HG03095 (cell line): ENCODE measurements at regions not wholly inside any gene's neighbourhood (a gene's known extent, or its start where the extent isn't known, plus 50 kb on each side); places are given as distances from the start of the nearest gene placed in this dataset.

ENCODE experiments used
- ATAC-seq: cut with Tn5 transposase; IDR thresholded peaks from one replicate; pipeline ENCODE4 v1.9.1; 2021; ENCODE audit warnings: moderate library complexity; ENCODE audit not compliant: unreplicated experiment

DNA sequence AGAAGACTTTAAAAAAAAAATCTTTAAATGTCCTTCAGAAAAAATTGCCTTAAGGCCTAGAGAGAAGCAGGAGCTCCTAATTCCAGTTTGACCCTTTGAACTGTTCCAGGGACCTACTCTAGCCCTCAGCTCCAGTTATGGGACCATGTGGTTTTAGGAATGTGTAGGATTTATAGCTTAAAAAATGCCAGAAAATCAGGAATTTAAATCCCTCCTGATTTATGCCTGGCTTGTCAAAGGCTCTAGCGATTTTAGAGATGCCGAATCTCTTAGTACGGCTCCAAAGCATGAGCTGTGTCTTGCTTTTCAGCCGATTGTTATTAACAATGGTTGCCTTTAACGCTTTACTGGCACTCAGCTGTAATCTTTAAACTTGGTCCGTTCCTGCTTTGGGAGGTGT is 130.6 kb upstream of the NPVF start:
- no peak for ATAC-seq

DNA sequence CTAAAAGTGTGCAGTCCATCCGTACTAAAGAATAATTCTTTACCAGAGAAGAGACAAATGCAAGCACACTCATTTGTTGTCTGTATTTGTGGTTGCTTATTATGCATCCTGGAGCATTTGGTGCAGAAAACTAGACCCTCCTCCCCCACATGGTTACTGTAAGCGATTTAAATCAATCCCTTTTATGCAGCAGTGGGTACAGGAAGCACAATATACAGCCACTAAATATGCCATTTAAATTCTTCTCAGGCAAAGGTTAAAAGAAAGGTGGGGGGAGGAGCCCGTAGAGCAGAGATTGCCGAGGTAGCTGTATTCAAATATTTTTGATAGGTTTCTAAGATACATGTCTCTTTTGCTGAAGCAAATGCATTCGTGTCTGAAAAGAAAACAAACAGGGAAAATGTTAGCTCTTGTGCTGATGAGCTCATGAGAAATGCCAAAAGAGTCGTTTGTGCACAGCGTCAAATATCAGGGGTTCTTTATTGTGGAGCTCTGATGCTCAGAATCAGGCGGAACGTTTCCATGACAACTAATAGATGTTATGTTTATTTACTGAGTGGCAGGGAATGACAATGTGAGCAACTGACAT is 131.3 kb upstream of the NPVF start:
- ATAC-seq, result no peak

DNA sequence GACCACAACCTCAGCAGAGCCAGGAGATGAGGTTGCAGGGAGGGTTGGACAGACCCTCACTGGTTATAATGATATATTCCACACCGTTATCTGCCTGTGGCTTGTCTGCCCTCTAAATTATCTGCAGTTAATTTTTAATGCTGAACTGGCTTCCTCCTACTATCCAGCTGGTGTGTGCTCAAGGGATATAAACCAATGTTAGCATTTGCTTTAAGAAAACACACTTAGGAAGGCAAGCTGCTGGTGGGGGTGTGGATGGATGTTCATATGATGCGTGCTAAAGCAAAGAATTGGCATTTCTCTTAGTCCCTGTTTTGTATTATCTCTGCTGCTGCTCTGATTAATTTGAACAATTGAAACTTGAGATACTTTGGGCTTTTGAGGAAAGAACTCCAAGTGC is 132.2 kb upstream of the NPVF start:
- no peak for ATAC-seq

DNA sequence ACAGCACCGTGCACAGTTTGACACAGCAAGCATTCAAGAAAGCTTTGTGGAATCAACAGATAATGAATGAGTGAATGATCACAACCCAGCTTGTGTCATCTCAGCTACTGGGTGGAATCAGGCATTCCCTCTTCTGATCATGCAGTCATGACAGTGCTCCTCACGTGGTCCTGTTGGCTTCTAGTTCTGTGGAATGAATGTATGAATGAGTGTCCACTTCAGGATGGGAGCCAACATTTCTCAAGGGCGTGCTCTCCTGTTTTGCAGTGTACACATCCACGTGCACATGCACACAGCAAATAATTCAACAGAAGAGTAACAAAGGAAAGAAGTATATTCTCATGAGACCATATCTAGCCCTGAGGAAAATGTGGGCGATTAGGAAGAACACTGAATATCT is 133.1 kb upstream of the NPVF start:
- ATAC-seq, result no peak

DNA sequence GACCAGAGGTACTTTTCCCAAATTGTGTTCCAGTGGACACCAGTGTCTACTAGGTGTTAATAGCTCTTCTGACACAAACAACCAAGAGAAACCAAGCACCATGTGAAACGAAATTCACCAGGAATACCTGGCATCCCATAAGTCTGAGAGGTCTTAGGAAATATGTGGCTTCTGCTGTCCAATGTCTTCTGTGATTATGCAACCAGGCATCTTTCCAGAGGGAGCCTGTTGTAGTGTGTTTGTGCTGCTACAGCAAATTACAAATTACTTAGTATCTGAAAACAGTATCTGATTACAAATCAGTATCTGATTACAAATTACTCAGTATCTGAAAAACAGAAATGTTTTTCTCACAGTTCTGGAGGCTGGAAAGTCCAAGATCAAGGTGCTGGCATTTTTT is 133.6 kb upstream of the NPVF start:
- no peak for ATAC-seq

DNA sequence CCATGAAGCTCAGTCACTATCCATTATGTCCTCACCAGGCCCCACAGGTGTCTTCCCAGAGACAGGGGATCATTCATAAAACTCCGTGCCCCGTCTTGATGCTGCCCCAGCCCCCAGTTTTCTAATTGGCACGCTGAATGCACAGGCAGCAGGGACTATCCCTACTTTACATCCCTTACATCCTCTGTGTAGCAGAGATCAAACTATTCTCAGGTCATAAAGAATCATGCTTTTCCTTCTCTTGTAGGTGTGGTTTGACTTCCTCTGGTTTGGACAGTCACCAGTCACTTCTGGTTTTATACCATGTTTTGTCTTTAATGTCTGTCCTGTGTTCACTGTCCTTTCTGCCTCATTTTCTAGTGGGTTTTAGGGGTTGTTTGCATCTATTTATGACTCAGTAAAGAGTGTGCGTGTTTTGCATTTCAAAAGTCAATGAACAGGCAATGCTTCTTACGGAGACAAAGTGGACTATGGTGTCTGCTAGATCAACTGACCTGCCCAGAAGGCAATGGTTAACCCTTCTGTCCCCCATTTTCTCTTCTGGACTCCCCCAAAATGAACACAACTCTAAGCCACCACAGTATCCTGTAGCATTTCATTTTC is 140.4 kb upstream of the NPVF start:
- ATAC-seq, result no peak

DNA sequence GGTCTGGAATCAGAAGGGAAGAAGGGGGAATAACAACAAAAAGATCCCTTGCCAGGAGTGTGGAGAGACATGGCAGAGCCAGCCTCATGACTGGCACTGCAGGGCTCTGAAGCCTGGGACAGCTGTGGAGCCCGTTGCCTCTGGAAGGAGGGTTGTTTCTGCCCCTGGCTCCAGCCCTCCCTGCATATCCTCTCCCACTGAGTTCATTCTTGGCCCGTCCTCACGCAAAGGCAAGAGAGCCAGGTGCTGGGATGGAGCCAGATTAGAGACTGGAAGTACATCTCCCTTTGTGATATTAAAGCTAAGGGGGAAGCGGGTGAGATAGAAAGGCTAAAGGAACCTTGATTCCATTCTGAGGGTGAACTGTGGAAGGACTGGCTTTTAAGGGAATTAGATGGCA is 141.5 kb upstream of the NPVF start:
- ATAC-seq, result no peak

DNA sequence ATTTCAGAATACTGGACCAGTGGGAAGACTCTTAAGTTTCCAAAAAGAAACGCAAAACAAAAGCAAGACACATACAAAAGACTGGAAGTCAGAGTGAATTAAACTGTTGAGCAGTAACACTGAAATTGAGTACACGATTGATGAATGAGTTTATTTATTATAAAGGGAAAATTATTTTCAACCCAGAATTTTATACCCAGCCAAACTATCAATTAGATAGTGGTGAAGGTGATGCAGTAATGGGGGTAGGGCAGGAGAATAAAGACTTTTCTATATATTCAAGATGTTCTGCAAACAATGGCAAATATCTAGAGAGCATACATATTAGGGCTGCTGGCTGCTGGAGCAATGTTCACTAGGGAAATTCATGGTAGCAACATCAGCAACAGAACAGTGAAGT is 143.7 kb upstream of the NPVF start:
- no peak for ATAC-seq

DNA sequence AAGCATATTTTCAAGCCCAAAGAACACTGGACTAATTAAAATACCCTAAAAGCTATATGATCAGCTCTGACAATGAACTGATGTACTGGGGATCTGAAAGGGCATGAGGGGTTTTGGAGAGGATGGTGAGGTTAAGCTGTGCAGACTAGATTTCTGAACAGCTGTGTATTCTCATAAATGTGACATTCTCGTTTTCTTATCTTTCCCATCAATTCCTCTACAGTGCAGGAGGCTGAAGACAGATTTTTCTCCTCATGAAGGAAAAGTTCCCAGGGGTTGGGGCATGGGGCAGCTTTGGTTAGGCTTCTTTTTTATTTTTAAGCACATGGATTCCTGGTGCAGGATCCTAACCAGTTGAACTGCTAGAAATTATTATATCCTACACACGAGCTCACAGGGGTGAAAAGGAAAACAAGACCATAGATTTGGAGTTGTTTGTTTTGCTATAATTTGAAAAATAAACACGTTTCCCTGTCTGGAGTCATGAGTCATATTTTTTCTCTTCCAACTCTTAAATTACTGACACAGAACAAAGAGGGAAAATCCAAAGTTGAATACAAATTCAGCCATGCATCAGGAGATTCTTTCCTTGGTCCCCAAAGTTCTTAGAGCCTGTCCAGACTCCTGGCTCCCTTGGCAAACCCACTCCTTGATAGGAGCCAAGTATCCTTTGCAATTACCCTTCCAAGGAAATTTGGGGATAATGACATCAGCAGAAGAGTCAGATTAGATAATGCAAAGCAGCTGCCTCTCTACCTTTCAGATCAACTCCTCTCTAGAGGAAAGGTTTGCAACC is 147.7 kb upstream of the NPVF start:
- no peak for ATAC-seq

DNA sequence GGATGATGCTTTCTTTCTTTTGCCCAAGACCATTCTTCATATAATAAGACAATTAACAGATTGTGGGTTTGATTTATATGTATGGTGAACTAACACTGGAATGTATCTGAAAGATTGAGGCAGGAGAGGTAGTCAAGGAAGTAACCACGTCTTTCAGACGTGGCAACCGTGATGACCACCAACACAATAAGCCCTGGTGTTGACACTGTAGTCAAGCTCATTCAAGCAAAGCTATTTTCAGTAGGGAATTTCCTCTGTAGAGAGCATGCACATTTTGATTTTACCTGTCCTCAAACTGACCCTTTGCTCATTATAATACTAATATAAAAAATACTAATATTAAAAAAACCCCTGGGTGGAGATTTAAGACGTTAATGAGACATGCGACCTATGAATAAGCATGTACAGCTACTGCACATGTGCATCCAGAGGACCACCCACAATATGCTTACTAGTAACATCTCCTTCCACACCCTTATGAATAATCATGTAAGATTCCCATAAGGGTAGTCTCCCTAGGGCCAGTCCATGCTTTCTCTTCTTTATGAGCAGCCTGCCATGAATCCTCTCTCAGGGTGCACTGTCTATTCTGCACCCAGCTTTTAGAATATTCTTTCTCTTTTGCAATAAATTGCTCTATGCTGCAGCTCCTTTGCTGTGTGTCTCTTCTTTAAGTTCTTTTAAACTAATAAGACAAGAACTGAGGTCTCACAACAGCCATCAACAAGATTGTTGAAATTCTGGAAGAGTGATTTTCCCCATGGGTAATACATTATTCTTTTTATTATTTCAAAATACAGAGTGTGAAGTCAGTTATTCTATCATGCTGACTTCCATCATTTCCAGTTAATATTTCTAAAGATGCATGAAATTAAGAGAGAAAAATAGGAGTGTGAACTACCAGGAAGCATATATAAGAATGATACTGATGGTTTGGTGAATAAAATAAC is 151.3 kb upstream of the NPVF start:
- no peak for ATAC-seq

DNA sequence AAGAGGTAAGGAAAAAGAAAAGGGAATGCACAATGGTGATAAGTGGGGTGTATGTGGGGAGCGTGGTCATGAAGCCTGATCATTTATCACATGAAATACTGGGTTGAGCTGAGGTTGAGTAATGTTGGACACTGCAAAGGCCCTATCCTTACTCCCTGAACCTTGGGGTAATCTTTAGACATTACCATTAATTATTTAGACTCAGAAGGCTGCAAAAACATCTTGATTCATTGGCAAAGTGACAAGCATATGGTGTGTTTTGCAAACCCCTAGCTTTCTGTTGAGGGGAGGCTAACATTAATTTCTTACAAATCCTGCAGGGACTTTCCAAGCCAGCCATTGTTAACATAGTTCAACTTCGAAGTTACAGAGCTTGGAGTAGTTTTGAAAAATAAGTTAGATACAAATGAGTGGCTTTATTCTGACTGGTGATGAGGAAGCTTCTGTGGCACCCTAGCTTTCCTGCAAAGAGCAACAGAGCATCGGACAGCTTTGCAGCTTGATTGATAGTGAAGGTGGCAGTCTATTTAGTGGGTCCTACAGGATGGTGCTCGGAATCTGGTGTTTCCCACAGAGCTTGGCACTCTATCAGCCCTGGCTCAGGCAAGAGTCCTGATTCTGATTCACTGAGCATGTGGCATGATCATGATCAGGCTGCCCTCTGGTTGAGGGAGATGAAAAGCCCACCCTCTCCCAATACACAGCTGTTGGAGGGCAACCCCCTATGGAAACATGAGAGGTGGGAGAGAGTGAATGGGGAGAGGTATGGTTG is 153.7 kb upstream of the NPVF start:
- no peak for ATAC-seq

DNA sequence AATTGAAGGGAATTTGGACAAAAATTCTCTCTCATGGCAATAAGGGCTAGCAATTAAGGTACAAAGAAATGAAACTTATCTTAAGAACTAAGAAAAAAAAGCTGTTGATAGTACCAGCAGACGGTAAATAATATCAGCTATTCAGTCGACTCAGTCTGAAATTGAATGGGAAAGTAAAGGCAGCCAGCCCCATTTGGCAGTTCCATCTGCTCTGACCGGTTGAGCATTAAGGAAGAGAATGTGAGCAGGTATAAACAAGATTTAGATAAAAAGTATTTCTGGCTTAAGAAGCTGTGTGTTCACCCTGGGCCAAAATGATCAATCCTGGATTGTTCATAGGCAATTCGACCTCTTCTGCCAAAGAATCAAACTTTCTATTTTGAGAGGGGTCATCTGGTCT is 154.6 kb upstream of the NPVF start:
- ATAC-seq, result no peak

DNA sequence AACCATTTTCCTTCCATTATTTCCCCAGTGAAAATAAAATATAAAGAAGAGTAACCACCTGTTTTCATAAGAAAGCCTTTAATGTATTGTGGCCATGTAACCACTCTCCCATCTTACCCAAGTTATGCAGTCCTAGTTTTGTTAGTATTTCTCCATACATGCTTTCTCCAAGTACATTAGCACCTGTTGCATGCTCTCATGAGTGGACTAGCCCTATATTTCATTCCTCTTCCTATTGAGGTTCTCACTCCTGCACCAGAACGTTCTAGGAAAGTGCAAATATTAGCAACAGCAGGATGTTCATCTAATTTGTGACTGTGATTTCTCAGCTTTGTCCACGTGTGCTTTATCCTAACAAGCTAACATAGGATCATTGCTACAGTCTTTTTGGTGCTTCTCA is 155.1 kb upstream of the NPVF start:
- ATAC-seq, result no peak

DNA sequence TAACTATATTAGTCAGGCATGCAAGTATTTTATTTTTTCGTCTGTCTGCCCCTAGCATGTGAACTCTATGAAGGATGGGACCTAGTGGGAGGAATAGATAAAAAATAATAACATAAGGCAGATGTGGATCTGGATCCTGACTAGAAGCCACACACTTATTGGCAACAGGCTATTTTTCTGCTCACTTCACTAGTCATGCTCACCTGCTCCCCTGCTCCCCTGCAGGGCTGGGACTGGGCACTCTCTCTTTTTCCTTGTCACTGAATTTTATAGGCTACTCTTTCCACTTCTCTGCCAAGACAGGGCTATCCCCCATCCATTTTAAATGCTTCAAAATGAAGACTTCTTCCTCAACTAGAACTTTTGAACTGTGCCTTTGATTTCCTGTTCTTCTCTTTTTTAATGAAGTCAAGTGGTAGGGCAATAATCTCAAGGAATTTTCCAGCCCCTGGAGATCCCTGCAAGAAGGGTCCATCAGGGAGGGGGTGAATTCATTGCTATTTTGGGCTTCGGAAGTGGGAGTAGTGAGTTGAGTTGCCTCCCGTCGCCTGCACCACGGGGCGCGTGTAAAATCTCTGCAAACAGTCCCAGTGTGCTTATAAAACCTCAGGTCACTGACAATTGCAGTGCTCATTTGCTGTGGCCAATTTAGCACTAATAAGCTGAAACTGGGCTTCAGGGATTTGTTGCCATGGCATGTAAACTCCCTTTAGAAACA is 156.7 kb upstream of the NPVF start:
- no peak for ATAC-seq

DNA sequence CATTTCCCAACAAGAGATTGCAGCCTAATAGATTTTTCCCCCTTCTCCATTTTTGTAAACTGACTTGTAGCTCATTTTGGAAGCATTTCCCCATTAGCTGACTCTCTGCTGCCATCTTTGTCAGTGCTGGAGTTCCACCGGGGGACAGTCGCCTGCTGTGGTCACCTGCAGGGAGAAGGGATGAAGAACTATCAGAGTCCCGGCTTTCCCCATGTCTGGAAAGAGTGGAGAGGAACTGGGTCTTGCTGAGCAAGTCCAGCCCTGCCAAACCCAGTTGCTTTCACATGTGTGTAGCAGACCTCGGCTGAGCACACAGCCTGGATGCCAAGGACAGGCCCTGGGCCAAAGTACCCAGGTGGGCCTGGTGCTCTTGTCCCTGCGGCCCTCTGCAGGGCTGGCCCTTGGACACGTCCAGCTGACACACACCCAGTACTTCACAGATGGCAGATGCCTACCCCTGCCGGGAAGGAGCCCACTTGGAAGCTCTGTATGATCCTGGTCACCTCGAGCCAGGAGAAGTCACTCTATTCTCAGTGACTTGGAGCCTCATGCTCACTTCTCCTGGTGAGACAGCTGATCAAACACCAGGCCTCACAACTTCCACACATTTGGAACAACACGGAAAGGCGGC is 157.3 kb upstream of the NPVF start:
- ATAC-seq, result no peak

DNA sequence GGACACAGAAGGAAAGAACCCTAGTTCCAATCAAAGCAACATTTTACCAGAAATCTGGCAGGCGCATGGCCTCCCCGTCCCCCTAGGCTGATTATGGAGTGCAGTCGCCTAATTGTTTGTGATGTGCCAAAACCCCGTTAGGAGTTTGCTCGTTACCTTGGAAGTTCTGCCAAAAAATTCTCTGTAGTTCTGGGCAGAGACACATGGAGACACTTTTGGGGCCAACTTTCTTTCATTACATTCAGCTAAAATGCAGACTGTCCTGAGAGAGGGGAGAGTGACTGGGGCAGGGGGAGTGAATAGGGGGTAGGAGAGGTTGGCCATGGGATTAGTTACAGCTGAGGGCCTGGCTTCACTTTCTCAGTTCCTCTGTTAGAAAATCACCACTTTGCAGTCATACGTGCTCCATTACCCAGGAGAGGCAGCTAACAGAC is 158.0 kb upstream of the NPVF start:
- no peak for ATAC-seq

DNA sequence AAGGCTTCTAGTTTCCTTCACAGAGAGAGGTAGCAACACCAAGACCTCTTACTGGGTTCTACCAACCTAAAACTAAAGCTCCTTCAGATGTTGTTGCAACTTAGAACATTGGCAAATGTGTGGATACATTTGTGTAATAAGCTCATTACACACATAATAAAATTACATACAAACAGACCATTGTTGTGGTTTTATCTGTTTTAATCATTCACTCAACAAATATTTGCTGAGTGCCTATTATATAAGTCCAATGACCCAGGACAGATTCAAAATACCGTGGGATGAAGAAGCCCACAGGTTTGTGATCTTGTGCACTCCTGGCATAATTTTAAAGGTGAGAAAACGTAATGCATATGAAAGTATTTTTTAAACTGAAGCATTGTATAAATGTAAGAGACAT is 160.4 kb upstream of the NPVF start:
- ATAC-seq, result no peak

DNA sequence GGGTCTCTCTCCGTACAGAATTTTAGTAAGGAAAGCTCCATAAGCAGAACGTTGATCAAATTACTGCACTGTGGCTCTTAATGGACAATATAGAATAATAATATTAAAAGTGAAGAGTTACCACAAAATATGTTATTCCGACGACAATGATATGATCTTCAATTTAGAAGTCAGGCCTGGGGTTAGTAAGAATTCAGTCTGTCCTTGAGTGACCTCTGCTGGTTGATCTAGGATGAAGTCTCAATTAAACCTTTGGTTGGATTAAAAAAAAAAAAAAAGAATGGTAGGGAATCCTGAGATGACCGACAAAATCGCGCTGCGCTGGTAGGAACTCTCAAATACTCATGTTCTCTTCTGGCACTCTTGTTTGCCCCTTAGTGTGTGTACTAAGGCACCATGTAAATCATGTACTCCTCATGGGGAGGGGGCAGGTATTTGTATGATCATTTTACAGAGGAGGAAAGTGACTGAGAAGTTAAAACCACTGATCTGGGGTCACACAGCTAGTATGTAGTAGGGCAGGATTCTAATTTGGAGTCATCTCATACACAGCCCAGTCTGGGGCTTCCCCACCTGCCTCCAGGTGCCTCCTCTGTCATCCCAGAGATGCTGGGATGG is 161.3 kb upstream of the NPVF start:
- no peak for ATAC-seq

DNA sequence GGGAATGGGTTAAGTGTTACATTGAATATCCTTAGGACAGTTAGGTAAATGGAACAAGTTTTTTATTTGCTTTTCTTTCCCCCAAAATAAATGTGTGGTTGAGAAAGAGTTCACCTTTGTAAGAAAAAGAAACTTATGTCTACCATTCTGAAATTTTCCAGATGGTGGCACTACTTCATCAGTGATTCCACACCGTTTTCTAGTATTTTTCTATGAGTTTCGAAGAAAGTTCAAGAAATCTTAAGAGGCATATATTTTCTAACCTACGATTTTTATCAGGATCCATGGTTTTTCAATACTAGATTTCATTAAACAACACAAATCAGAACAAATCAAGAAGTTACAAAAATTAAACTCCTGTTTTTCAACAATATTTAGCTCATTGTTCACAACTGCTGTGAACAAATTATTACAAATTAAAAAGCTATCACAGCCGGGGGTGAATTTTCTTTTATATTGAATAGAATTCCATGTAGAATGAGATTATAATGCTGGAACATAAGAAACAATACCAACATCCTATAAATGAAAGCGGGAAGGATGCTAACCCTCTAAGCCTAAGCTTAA is 163.1 kb upstream of the NPVF start:
- ATAC-seq, result no peak
